KG1 (cell line): ENCODE measurements at regions not wholly inside any gene's neighbourhood (a gene's known extent, or its start where the extent isn't known, plus 50 kb on each side); places are given as distances from the start of the nearest gene placed in this dataset.
"Not testable (repeated sequence)": the region's sequence is repeated elsewhere in the genome, so short reads cannot be mapped to it uniquely, and the experiment has no call there.

Experiments used
- DNase-seq: peaks from one replicate; lab custom pipeline; 2025; lab: John Stamatoyannopoulos, UW

GRCh38 chr20:18876394-18876793, 62.8 kb downstream of the SCP2D1 start:
- DNase-seq = not testable (repeated sequence)

- no peak for DNase-seq
Observed at GRCh38 chr20:18879262-18879661, 65.7 kb downstream of the SCP2D1 start.

GRCh38 chr20:18886756-18887155, 73.2 kb downstream of the SCP2D1 start:
- no peak for DNase-seq

- no peak for DNase-seq
Observed at GRCh38 chr20:18901980-18902737, 88.6 kb downstream of the SCP2D1 start.

- no peak for DNase-seq
Observed at GRCh38 chr20:18904192-18904591, 90.6 kb downstream of the SCP2D1 start.

- no peak for DNase-seq
Observed at GRCh38 chr20:18904624-18905023, 91.0 kb downstream of the SCP2D1 start.

- no peak for DNase-seq
Observed at GRCh38 chr20:18906046-18906445, 92.5 kb downstream of the SCP2D1 start.

- DNase-seq = no peak
Observed at GRCh38 chr20:18907353-18907752, 93.8 kb downstream of the SCP2D1 start.

- no peak for DNase-seq
Observed at GRCh38 chr20:18908109-18908508, 94.5 kb downstream of the SCP2D1 start.

GRCh38 chr20:18909254-18909653, 95.7 kb downstream of the SCP2D1 start:
- no peak for DNase-seq

- no peak for DNase-seq
Observed at GRCh38 chr20:18913701-18914100, 100.1 kb downstream of the SCP2D1 start.

GRCh38 chr20:18914796-18915195, 101.2 kb downstream of the SCP2D1 start:
- DNase-seq = no peak

- no peak for DNase-seq
Observed at GRCh38 chr20:18916886-18917750, 103.5 kb downstream of the SCP2D1 start.

- DNase-seq = no peak
Observed at GRCh38 chr20:18919996-18920395, 106.4 kb downstream of the SCP2D1 start.

GRCh38 chr20:18921291-18921690, 107.7 kb downstream of the SCP2D1 start:
- no peak for DNase-seq

- no peak for DNase-seq
Observed at GRCh38 chr20:18922251-18922650, 108.7 kb downstream of the SCP2D1 start.

- DNase-seq = no peak
Observed at GRCh38 chr20:18922898-18923297, 109.3 kb downstream of the SCP2D1 start.

GRCh38 chr20:18926965-18927364, 113.4 kb downstream of the SCP2D1 start:
- DNase-seq = no peak

GRCh38 chr20:18928626-18929025, 115.0 kb downstream of the SCP2D1 start:
- DNase-seq = no peak

- no peak for DNase-seq
Observed at GRCh38 chr20:18929800-18930199, 116.2 kb downstream of the SCP2D1 start.

GRCh38 chr20:18943542-18943941, 130.0 kb downstream of the SCP2D1 start:
- DNase-seq = no peak

- DNase-seq = no peak
Observed at GRCh38 chr20:18956890-18957289, 143.3 kb downstream of the SCP2D1 start.

- DNase-seq = no peak
Observed at GRCh38 chr20:18957328-18957727, 143.7 kb downstream of the SCP2D1 start.
